Activated naive CD4-positive, alpha-beta T cell treated with anti-CD3 and anti-CD28 coated beads, Interleukin-2, amount 50 U/mL, for 72 hours (primary cell): ENCODE measurements at regions not wholly inside any gene's neighbourhood (a gene's known extent, or its start where the extent isn't known, plus 50 kb on each side); places are given as distances from the start of the nearest gene placed in this dataset.

ENCODE experiments used
- ATAC-seq, 2 donors: fragments of 150-1000 bp; cut with Tn5 transposase; 2 replicates each; pipeline ENCODE4 v1.10.0; 2021; ENCODE audit warnings: mild to moderate bottlenecking in 2 of 2, moderate library complexity in 2 of 2
- DNase-seq, 2 donors: peaks; one replicate each; pipeline ENCODE4 v3.0.0; 2021 to 2022; ENCODE audit warnings: low spot score in 2 of 2
- H3K27ac Mint-ChIP-seq, 2 donors: one replicate each; pipeline ENCODE4 v1.8.0; 2022; ENCODE audit warnings: mild to moderate bottlenecking in 2 of 2, mixed read lengths in 2 of 2
- H3K36me3 Mint-ChIP-seq, 2 donors: one replicate each; pipeline ENCODE4 v1.8.0; 2022; ENCODE audit warnings: mixed read lengths in 2 of 2
- H3K9me3 Mint-ChIP-seq, 2 donors: one replicate each; pipeline ENCODE4 v1.8.0; 2022; ENCODE audit warnings: mixed read lengths in 2 of 2

GRCh38 chr3:178479860-178480259, 56.4 kb upstream of the KCNMB2 start:
- ATAC-seq, result no peak
- no peak overlapping the region for H3K27ac Mint-ChIP-seq
- H3K36me3 Mint-ChIP-seq, result no peaks in the 10 kb centered on the region
- DNase-seq, result no peak
- H3K9me3 Mint-ChIP-seq, result no peaks in the 10 kb centered on the region

GRCh38 chr3:178480274-178480673, 56.0 kb upstream of the KCNMB2 start:
- no peak for DNase-seq
- Mint-ChIP-seq H3K27ac (no peak overlapping the region), H3K36me3 (no peaks in the 10 kb centered on the region), H3K9me3 (no peaks in the 10 kb centered on the region)
- ATAC-seq, result no peak

- ATAC-seq (no peak), DNase-seq (no peak)
- no peak overlapping the region for H3K27ac Mint-ChIP-seq
- H3K36me3 Mint-ChIP-seq, result no peaks in the 10 kb centered on the region
- H3K9me3 Mint-ChIP-seq, result no peaks in the 10 kb centered on the region
These were observed 55.4 kb upstream of the KCNMB2 start for GRCh38 chr3:178480795-178481194.

GRCh38 chr3:178482981-178483380, 53.3 kb upstream of the KCNMB2 start:
- DNase-seq (no peak), ATAC-seq (no peak)
- Mint-ChIP-seq H3K9me3 (no peaks in the 10 kb centered on the region), H3K27ac (no peak overlapping the region), H3K36me3 (no peaks in the 10 kb centered on the region)

- no peak overlapping the region for H3K27ac Mint-ChIP-seq
- H3K9me3 Mint-ChIP-seq, result no peaks in the 10 kb centered on the region
- no peaks in the 10 kb centered on the region for H3K36me3 Mint-ChIP-seq
- DNase-seq, result no peak
- no peak for ATAC-seq
These were observed 52.5 kb upstream of the KCNMB2 start for GRCh38 chr3:178483704-178484103.

- DNase-seq (no peak), ATAC-seq (no peak)
- Mint-ChIP-seq H3K27ac (no peak overlapping the region), H3K9me3 (no peaks in the 10 kb centered on the region), H3K36me3 (no peaks in the 10 kb centered on the region)
These were observed 50.5 kb upstream of the KCNMB2 start for GRCh38 chr3:178485756-178486155.
